ENCODE measurements at regions not wholly inside any gene's neighbourhood (a gene's known extent, or its start where the extent isn't known, plus 50 kb on each side); places are given as distances from the start of the nearest gene placed in this dataset.

GRCh38 chr15:91409387-91409786 is 309.3 kb downstream of the SV2B start:
- Histone ChIP-seq H4K20me1 (ENCODE audit: control insufficient read depth, extremely low read depth, insufficient read depth, low read length) (peaks cover 1% of the 10 kb centered on the region), H3K79me2 (ENCODE audit: control insufficient read depth, insufficient read depth, low read length) (no peaks in the 10 kb centered on the region), H3K4me1 (ENCODE audit: control insufficient read depth, extremely low read depth, insufficient read depth, low read length) (no peaks in the 10 kb centered on the region), H2AFZ (ENCODE audit: low read length) (no peak overlapping the region), H3K36me3 (ENCODE audit: control insufficient read depth, insufficient read depth, low read length) (no peaks in the 10 kb centered on the region), H3K4me3 (replicated peaks in 1 of 4; ENCODE audit: control extremely low read depth in 1 of 4, insufficient read depth in 1 of 4, low read depth in 3 of 4, low read length in 4 of 4) (no peak overlapping the region), H3K27ac (ENCODE audit: insufficient read depth, low read length) (no peak overlapping the region), H3K9me3 (ENCODE audit: control insufficient read depth, insufficient read depth, low read depth, low read length) (no peaks in the 10 kb centered on the region), H3K27me3 (ENCODE audit: control insufficient read depth, insufficient read depth, low read length) (no peaks in the 10 kb centered on the region), H3K4me2 (ENCODE audit: extremely low read depth, insufficient read depth, low read length) (no peak overlapping the region), H3K9ac (ENCODE audit: insufficient read depth, low read length) (no peak overlapping the region)
- DNase-seq (ENCODE audit: low read depth in 2 of 2), result peak in 1 of 2 donors; percentile 36
- TF ChIP-seq EZH2 (IDR thresholded peaks at IDR 0.05; ENCODE audit: low read length, missing control alignments), result no peak
- no peak for TF ChIP-seq CTCF (conservative IDR thresholded peaks at IDR 0.05 in 1 of 2, IDR thresholded peaks at IDR 0.05 in 1 of 2; ENCODE audit: low read depth in 1 of 2, low read length in 2 of 2)

- peaks cover 1% of the 10 kb centered on the region for H4K20me1 ChIP-seq (ENCODE audit: control insufficient read depth, extremely low read depth, insufficient read depth, low read length)
- no peaks in the 10 kb centered on the region for H3K27me3 ChIP-seq (ENCODE audit: control insufficient read depth, insufficient read depth, low read length)
- no peak for DNase-seq (ENCODE audit: low read depth in 2 of 2)
- no peak overlapping the region for H3K4me2 ChIP-seq (ENCODE audit: extremely low read depth, insufficient read depth, low read length)
- TF ChIP-seq EZH2 (IDR thresholded peaks at IDR 0.05; ENCODE audit: low read length, missing control alignments) (no peak), CTCF (conservative IDR thresholded peaks at IDR 0.05 in 1 of 2, IDR thresholded peaks at IDR 0.05 in 1 of 2; ENCODE audit: low read depth in 1 of 2, low read length in 2 of 2) (no peak)
- no peaks in the 10 kb centered on the region for H3K36me3 ChIP-seq (ENCODE audit: control insufficient read depth, insufficient read depth, low read length)
- no peak overlapping the region for H3K4me3 ChIP-seq (replicated peaks in 1 of 4; ENCODE audit: control extremely low read depth in 1 of 4, insufficient read depth in 1 of 4, low read depth in 3 of 4, low read length in 4 of 4)
- no peak overlapping the region for H2AFZ ChIP-seq (ENCODE audit: low read length)
- H3K79me2 ChIP-seq (ENCODE audit: control insufficient read depth, insufficient read depth, low read length), result no peaks in the 10 kb centered on the region
- no peaks in the 10 kb centered on the region for H3K9me3 ChIP-seq (ENCODE audit: control insufficient read depth, insufficient read depth, low read depth, low read length)
- no peak overlapping the region for H3K9ac ChIP-seq (ENCODE audit: insufficient read depth, low read length)
- H3K27ac ChIP-seq (ENCODE audit: insufficient read depth, low read length), result no peak overlapping the region
- no peaks in the 10 kb centered on the region for H3K4me1 ChIP-seq (ENCODE audit: control insufficient read depth, extremely low read depth, insufficient read depth, low read length)
Observed at GRCh38 chr15:91411586-91411985, 311.5 kb downstream of the SV2B start.

GRCh38 chr15:91412138-91412928 is 312.3 kb downstream of the SV2B start:
- Histone ChIP-seq H3K4me2 (ENCODE audit: extremely low read depth, insufficient read depth, low read length) (no peak overlapping the region), H3K27ac (ENCODE audit: insufficient read depth, low read length) (no peak overlapping the region), H4K20me1 (ENCODE audit: control insufficient read depth, extremely low read depth, insufficient read depth, low read length) (peaks cover 1% of the 10 kb centered on the region), H3K79me2 (ENCODE audit: control insufficient read depth, insufficient read depth, low read length) (no peaks in the 10 kb centered on the region), H3K9ac (ENCODE audit: insufficient read depth, low read length) (no peak overlapping the region), H2AFZ (ENCODE audit: low read length) (no peak overlapping the region), H3K4me3 (replicated peaks in 1 of 4; ENCODE audit: control extremely low read depth in 1 of 4, insufficient read depth in 1 of 4, low read depth in 3 of 4, low read length in 4 of 4) (no peak overlapping the region), H3K36me3 (ENCODE audit: control insufficient read depth, insufficient read depth, low read length) (no peaks in the 10 kb centered on the region), H3K4me1 (ENCODE audit: control insufficient read depth, extremely low read depth, insufficient read depth, low read length) (no peaks in the 10 kb centered on the region), H3K9me3 (ENCODE audit: control insufficient read depth, insufficient read depth, low read depth, low read length) (no peaks in the 10 kb centered on the region), H3K27me3 (ENCODE audit: control insufficient read depth, insufficient read depth, low read length) (no peaks in the 10 kb centered on the region)
- DNase-seq (ENCODE audit: low read depth in 2 of 2), result peak in 1 of 2 donors; percentile 55
- TF ChIP-seq CTCF (conservative IDR thresholded peaks at IDR 0.05 in 1 of 2, IDR thresholded peaks at IDR 0.05 in 1 of 2; ENCODE audit: low read depth in 1 of 2, low read length in 2 of 2) (no peak), EZH2 (IDR thresholded peaks at IDR 0.05; ENCODE audit: low read length, missing control alignments) (no peak)
